ENCODE measurements at regions not wholly inside any gene's neighbourhood (a gene's known extent, or its start where the extent isn't known, plus 50 kb on each side); places are given as distances from the start of the nearest gene placed in this dataset.

DNA sequence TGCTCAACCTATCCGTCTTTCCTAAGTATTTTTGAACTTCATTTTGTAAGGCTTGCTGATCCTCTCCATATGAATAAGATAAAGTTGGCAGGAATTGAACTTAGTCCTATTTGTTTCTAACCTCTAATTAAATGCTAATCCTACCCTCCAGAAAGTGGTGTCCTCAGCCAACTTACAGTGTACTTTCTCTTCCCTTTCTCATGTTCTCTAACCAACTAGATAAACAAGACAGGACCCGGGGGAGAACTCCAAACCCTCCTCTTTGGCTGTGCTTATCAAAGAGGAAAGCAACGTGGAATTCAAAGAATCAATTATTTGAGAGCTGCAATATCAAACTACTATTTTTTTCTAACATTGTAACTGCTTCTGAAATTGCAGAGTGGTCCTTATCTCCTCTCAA, 56.5 kb upstream of the NRSN1 start:
- Histone ChIP-seq H3K9ac (ENCODE audit: low read depth in 1 of 2, low read length in 2 of 2) (no peak overlapping the region), H3K4me1 (ENCODE audit: control insufficient read depth in 2 of 2, insufficient read depth in 2 of 2, low read length in 2 of 2) (no peaks in the 10 kb centered on the region), H3K27ac (ENCODE audit: low read depth in 2 of 2, low read length in 2 of 2) (no peak overlapping the region), H3K9me3 (ENCODE audit: control insufficient read depth in 2 of 2, low read length in 2 of 2) (peaks cover 0 to 3% of the 10 kb centered on the region in 2 donors), H3K4me3 (ENCODE audit: low read length in 2 of 2) (no peak overlapping the region), H3K36me3 (ENCODE audit: control insufficient read depth in 2 of 2, insufficient read depth in 2 of 2, low read length in 2 of 2) (no peaks in the 10 kb centered on the region), H3K27me3 (ENCODE audit: control insufficient read depth in 2 of 2, insufficient read depth in 2 of 2, low read length in 2 of 2) (no peaks in the 10 kb centered on the region)

DNA sequence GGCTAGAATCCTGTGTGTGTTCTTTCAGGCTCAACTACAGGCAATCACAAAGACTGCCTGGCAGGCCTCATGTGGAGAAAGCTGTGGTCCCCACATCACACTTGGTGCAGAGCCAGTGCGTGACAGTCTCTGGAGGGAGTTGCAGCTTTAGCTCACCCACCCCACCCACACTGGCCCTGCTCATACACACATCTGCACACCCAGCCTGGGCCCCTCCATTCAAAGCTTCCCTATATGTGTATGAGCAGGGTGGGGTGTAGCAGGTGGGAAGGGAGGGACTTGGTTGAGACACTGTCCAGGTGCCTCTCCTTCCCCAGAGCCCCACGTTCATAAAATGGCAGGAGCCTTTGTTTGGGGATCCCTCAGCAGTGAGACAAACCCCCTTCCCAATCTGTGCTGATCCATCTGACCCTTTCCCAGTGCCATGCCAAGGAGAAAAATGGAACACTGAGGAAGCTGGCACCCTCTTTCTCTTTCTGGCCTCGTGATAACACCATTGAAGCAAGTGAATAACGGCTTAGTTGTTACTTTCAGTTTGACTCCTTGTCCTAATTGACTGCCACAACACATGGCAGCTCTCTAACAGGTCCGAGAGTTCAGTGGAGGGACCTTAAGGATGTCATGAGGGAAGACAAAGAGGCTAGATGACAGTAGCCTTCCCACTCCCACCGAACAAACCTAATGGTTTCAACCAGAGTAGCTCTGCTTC, 53.8 kb upstream of the NRSN1 start:
- no peak overlapping the region for H3K27ac ChIP-seq (ENCODE audit: low read depth in 2 of 2, low read length in 2 of 2)
- no peaks in the 10 kb centered on the region for H3K4me1 ChIP-seq (ENCODE audit: control insufficient read depth in 2 of 2, insufficient read depth in 2 of 2, low read length in 2 of 2)
- H3K9me3 ChIP-seq (ENCODE audit: control insufficient read depth in 2 of 2, low read length in 2 of 2), result no peaks in the 10 kb centered on the region
- no peaks in the 10 kb centered on the region for H3K36me3 ChIP-seq (ENCODE audit: control insufficient read depth in 2 of 2, insufficient read depth in 2 of 2, low read length in 2 of 2)
- H3K9ac ChIP-seq (ENCODE audit: low read depth in 1 of 2, low read length in 2 of 2), result no peak overlapping the region
- no peak overlapping the region for H3K4me3 ChIP-seq (ENCODE audit: low read length in 2 of 2)
- no peaks in the 10 kb centered on the region for H3K27me3 ChIP-seq (ENCODE audit: control insufficient read depth in 2 of 2, insufficient read depth in 2 of 2, low read length in 2 of 2)

DNA sequence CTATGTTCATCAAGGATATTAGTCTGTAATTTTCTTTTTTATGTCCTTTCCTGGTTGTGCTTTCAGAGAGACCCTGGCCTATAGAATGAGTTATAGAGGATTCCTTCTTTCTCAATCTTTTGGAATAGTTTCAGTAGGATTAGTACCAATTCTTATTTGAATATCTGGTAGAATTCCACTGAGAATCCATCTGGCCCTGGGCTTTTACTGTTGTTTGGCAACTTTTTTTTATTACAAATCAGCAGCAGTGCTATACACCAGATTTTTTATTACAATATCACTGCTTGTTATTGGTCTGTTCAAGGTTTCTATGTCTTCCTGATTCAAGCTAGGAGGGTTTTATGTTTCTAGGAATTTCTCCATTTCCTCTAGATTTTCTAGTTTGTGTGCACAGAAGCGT, 50.0 kb upstream of the NRSN1 start:
- H3K36me3 ChIP-seq (ENCODE audit: control insufficient read depth in 2 of 2, insufficient read depth in 2 of 2, low read length in 2 of 2), result no peaks in the 10 kb centered on the region
- no peak overlapping the region for H3K9ac ChIP-seq (ENCODE audit: low read depth in 1 of 2, low read length in 2 of 2)
- no peak overlapping the region for H3K4me3 ChIP-seq (ENCODE audit: low read length in 2 of 2)
- no peaks in the 10 kb centered on the region for H3K4me1 ChIP-seq (ENCODE audit: control insufficient read depth in 2 of 2, insufficient read depth in 2 of 2, low read length in 2 of 2)
- no peak overlapping the region for H3K27ac ChIP-seq (ENCODE audit: low read depth in 2 of 2, low read length in 2 of 2)
- H3K27me3 ChIP-seq (ENCODE audit: control insufficient read depth in 2 of 2, insufficient read depth in 2 of 2, low read length in 2 of 2), result no peaks in the 10 kb centered on the region
- no peaks in the 10 kb centered on the region for H3K9me3 ChIP-seq (ENCODE audit: control insufficient read depth in 2 of 2, low read length in 2 of 2)
